H9 (cell line): ENCODE measurements at regions not wholly inside any gene's neighbourhood (a gene's known extent, or its start where the extent isn't known, plus 50 kb on each side); places are given as distances from the start of the nearest gene placed in this dataset.

Experiments
- DNase-seq: peaks from one replicate; pipeline ENCODE4 v3.0.0-alpha.2; 2017
- H2AFZ ChIP-seq: one replicate; pipeline ENCODE4 v1.6.1; 2013; ENCODE audit warnings: mild to moderate bottlenecking, low read length, control low read depth, moderate library complexity
- H2AK5ac ChIP-seq: 2 replicates; pipeline ENCODE4 v1.6.1; 2013; ENCODE audit warnings: low read length, control low read depth, mixed read lengths; ENCODE audit not compliant: insufficient read length
- H2BK120ac ChIP-seq: one replicate; pipeline ENCODE4 v1.6.1; 2013; ENCODE audit warnings: low read depth, mild to moderate bottlenecking, low read length, control low read depth, inconsistent platforms; ENCODE audit not compliant: poor library complexity, severe bottlenecking
- H2BK12ac ChIP-seq: 2 replicates; pipeline ENCODE4 v1.6.1; 2013; ENCODE audit warnings: low read length, control low read depth, mixed read lengths, low read depth; ENCODE audit not compliant: insufficient read length
- H2BK15ac ChIP-seq: 2 replicates; pipeline ENCODE4 v1.6.1; 2013; ENCODE audit warnings: low read depth, low read length, control low read depth
- H2BK20ac ChIP-seq: one replicate; pipeline ENCODE4 v1.6.1; 2013; ENCODE audit warnings: low read depth, mild to moderate bottlenecking, low read length, control low read depth, inconsistent platforms; ENCODE audit not compliant: poor library complexity, severe bottlenecking
- H2BK5ac ChIP-seq: 2 replicates; pipeline ENCODE4 v1.6.1; 2013; ENCODE audit warnings: low read length, control low read depth, mixed read lengths; ENCODE audit not compliant: insufficient read length
- H3K14ac ChIP-seq: 2 replicates; pipeline ENCODE4 v1.6.1; 2013; ENCODE audit warnings: low read length, control low read depth; ENCODE audit not compliant: insufficient read depth
- H3K18ac ChIP-seq: 2 replicates; pipeline ENCODE4 v1.6.1; 2013; ENCODE audit warnings: low read depth, mild to moderate bottlenecking, mixed read lengths, low read length, control low read depth; ENCODE audit not compliant: insufficient read length
- H3K23ac ChIP-seq: 2 replicates; pipeline ENCODE4 v1.6.1; 2013; ENCODE audit warnings: low read length, control low read depth, mixed read lengths, low read depth; ENCODE audit not compliant: insufficient read length
- H3K23me2 ChIP-seq: 2 replicates; pipeline ENCODE4 v1.6.1; 2013; ENCODE audit warnings: low read depth, mild to moderate bottlenecking, mixed read lengths, low read length, control low read depth; ENCODE audit not compliant: insufficient read length, poor library complexity, severe bottlenecking
- H3K27ac ChIP-seq: 2 replicates; pipeline ENCODE4 v1.5.1; 2013; ENCODE audit warnings: low read length, control low read depth, mixed read lengths, low read depth; ENCODE audit not compliant: insufficient read length
- H3K27me3 ChIP-seq: 2 replicates; pipeline ENCODE4 v1.6.1; 2013; ENCODE audit warnings: low read length, control low read depth, inconsistent platforms; ENCODE audit not compliant: insufficient read depth
- H3K4ac ChIP-seq: 2 replicates; pipeline ENCODE4 v1.6.1; 2013; ENCODE audit warnings: low read depth, mild to moderate bottlenecking, control low read depth, inconsistent platforms, low read length, moderate library complexity
- H3K4me1 ChIP-seq: 2 replicates; pipeline ENCODE4 v1.6.1; 2013; ENCODE audit warnings: low read length, control low read depth, inconsistent platforms; ENCODE audit not compliant: insufficient read depth
- H3K4me2 ChIP-seq: 2 replicates; pipeline ENCODE4 v1.6.1; 2013; ENCODE audit warnings: low read length, control low read depth, mixed read lengths; ENCODE audit not compliant: insufficient read length, insufficient read depth
- H3K56ac ChIP-seq: 2 replicates; pipeline ENCODE4 v1.6.1; 2013; ENCODE audit warnings: low read depth, mild to moderate bottlenecking, mixed read lengths, low read length, control low read depth; ENCODE audit not compliant: insufficient read length
- H3K79me1 ChIP-seq: 2 replicates; pipeline ENCODE4 v1.6.1; 2013; ENCODE audit warnings: low read depth, mild to moderate bottlenecking, moderate library complexity, low read length, control low read depth, inconsistent platforms; ENCODE audit not compliant: insufficient read depth, poor library complexity, severe bottlenecking
- H3K79me2 ChIP-seq: 2 replicates; pipeline ENCODE4 v1.6.1; 2013; ENCODE audit warnings: low read length, control low read depth, inconsistent platforms; ENCODE audit not compliant: insufficient read depth
- H3K9ac ChIP-seq: 2 replicates; pipeline ENCODE4 v1.6.1; 2013; ENCODE audit warnings: low read length, control low read depth, mixed read lengths; ENCODE audit not compliant: insufficient read length; ENCODE audit errors: extremely low read depth
- H3K9me3 ChIP-seq: one replicate; pipeline ENCODE4 v1.6.1; 2013; ENCODE audit warnings: low read depth, low read length, inconsistent platforms; ENCODE audit not compliant: control insufficient read depth
- H3T11ph ChIP-seq: one replicate; pipeline ENCODE4 v1.6.1; 2013; ENCODE audit warnings: mild to moderate bottlenecking, low read length, control low read depth, inconsistent platforms
- H4K20me1 ChIP-seq: one replicate; pipeline ENCODE4 v1.6.1; 2013; ENCODE audit not compliant: control insufficient read depth, insufficient read length, insufficient read depth
- H4K5ac ChIP-seq: 2 replicates; pipeline ENCODE4 v1.6.1; 2013; ENCODE audit warnings: low read depth, mild to moderate bottlenecking, mixed read lengths, low read length, control low read depth; ENCODE audit not compliant: insufficient read length
- H4K8ac ChIP-seq: replicated peaks from 2 replicates; pipeline ENCODE4 v1.6.1; 2013; ENCODE audit warnings: low read length, control low read depth, mixed read lengths, low read depth; ENCODE audit not compliant: insufficient read length
- H4K91ac ChIP-seq: 2 replicates; pipeline ENCODE4 v1.6.1; 2013; ENCODE audit warnings: low read depth, mild to moderate bottlenecking, moderate library complexity, mixed read lengths, low read length, control low read depth; ENCODE audit not compliant: insufficient read length
- H3K27ac Mint-ChIP-seq, 3 experiments: 2 replicates in 2 of 3; 3 replicates in 1 of 3; pipeline ENCODE4 v1.8.0; 2020 to 2021; ENCODE audit warnings: mixed read lengths in 3 of 3, mild to moderate bottlenecking in 1 of 3, moderate library complexity in 1 of 3
- H3K27me3 Mint-ChIP-seq: 2 replicates; pipeline ENCODE4 v1.8.0; 2021; ENCODE audit warnings: low read depth, mild to moderate bottlenecking, moderate library complexity, mixed read lengths
- H3K36me3 Mint-ChIP-seq, 3 experiments: 2 replicates in 2 of 3; 3 replicates in 1 of 3; pipeline ENCODE4 v1.8.0; 2020 to 2021; ENCODE audit warnings: low read depth in 3 of 3, mixed read lengths in 3 of 3; ENCODE audit not compliant: insufficient read depth in 1 of 3
- H3K4me1 Mint-ChIP-seq, 2 experiments: 2 replicates each; pipeline ENCODE4 v1.8.0; 2020; ENCODE audit warnings: mixed read lengths in 2 of 2
- H3K4me3 Mint-ChIP-seq, 2 experiments: 2 replicates in 1 of 2; 3 replicates in 1 of 2; pipeline ENCODE4 v1.8.0; 2020 to 2021; ENCODE audit warnings: mild to moderate bottlenecking in 2 of 2, mixed read lengths in 2 of 2, moderate library complexity in 1 of 2
- H3K9me3 Mint-ChIP-seq, 2 experiments: 2 replicates in 1 of 2; 3 replicates in 1 of 2; pipeline ENCODE4 v1.8.0; 2020; ENCODE audit warnings: mild to moderate bottlenecking in 2 of 2, mixed read lengths in 2 of 2, moderate library complexity in 1 of 2
- CTCF ChIP-seq: fragments of 200-600 bp; sonication (generic); conservative IDR thresholded peaks from 3 replicates; pipeline ENCODE4 v1.8.0; 2021; ENCODE audit warnings: antibody characterized with exemption, mild to moderate bottlenecking
- WGBS: extraction: QIAGEN DNeasy Blood & Tissue Kit; methylation state at CpG from one replicate; pipeline ENCODE4 v1.1.7; 2013; ENCODE audit warnings: missing lambda C conversion rate, low lambda C conversion rate, mixed read lengths; ENCODE audit not compliant: insufficient read length; ENCODE audit errors: extremely low coverage; 5-methylcytosine and 5-hydroxymethylcytosine counted together

- no peak overlapping the region for H3K4ac ChIP-seq
- H3T11ph ChIP-seq = no peak overlapping the region
- H3K27me3 ChIP-seq = no peaks in the 10 kb centered on the region
- no peak overlapping the region for H3K4me2 ChIP-seq
- no peaks in the 10 kb centered on the region for H3K9me3 ChIP-seq
- H4K91ac ChIP-seq = no peak overlapping the region
- H3K79me1 ChIP-seq = no peaks in the 10 kb centered on the region
- no peak overlapping the region for H3K27ac ChIP-seq
- Mint-ChIP-seq H3K4me3 (no peak overlapping the region), H3K36me3 (no peaks in the 10 kb centered on the region; a peak in 1 of 7 replicates), H3K9me3 (no peaks in the 10 kb centered on the region), H3K4me1 (peaks cover 25 to 39% of the 10 kb centered on the region in 2 experiments), H3K27me3 (peaks cover 3% of the 10 kb centered on the region; the same call in 1 of the 2 replicates), H3K27ac (no peak overlapping the region)
- no peak for TF ChIP-seq CTCF
- no CpG with 5 or more reads among the region's 2 CpGs for WGBS
- no peak overlapping the region for H2BK12ac ChIP-seq
- H4K5ac ChIP-seq = no peak overlapping the region
- no peak overlapping the region for H2BK20ac ChIP-seq
- peaks cover 5% of the 10 kb centered on the region; the same call in 1 of the 2 replicates for H3K4me1 ChIP-seq
- no peak overlapping the region for H2BK5ac ChIP-seq
- no peak overlapping the region for H2AK5ac ChIP-seq
- H4K20me1 ChIP-seq = no peaks in the 10 kb centered on the region
- no peak overlapping the region for H3K14ac ChIP-seq
- no peak overlapping the region for H2BK120ac ChIP-seq
- no peaks in the 10 kb centered on the region for H3K79me2 ChIP-seq
- no peak overlapping the region for H3K23ac ChIP-seq
- no peak overlapping the region for H2AFZ ChIP-seq
- H2BK15ac ChIP-seq = no peak overlapping the region
- DNase-seq = no peak
- H4K8ac ChIP-seq = no peak overlapping the region
- no peaks in the 10 kb centered on the region for H3K23me2 ChIP-seq
- H3K18ac ChIP-seq = no peak overlapping the region
- H3K9ac ChIP-seq = no peak overlapping the region
- no peak overlapping the region for H3K56ac ChIP-seq
Observed at GRCh38 chr2:21451403-21451802, 327.6 kb downstream of the TDRD15 start.
